ENCODE measurements at regions not wholly inside any gene's neighbourhood (a gene's known extent, or its start where the extent isn't known, plus 50 kb on each side); places are given as distances from the start of the nearest gene placed in this dataset.

GRCh38 chr6:53210811-53211210 lies 62.2 kb upstream of the GCM1 start:
- TF ChIP-seq CTCF (IDR thresholded peaks at IDR 0.05 in 2 of 3, conservative IDR thresholded peaks at IDR 0.05 in 1 of 3; ENCODE audit: control insufficient read depth in 2 of 3, extremely low read depth in 1 of 3, insufficient read depth in 1 of 3, low read depth in 3 of 3, low read length in 3 of 3) (no peak), FOXK2 (IDR thresholded peaks at IDR 0.05) (no peak), ZNF274 (IDR thresholded peaks at IDR 0.05; ENCODE audit: insufficient read depth, insufficient read length) (no peak), MEF2B (IDR thresholded peaks at IDR 0.05; ENCODE audit: partially characterized antibody, poor library complexity, severe bottlenecking) (no peak), MYC (IDR thresholded peaks at IDR 0.05; ENCODE audit: insufficient read depth, insufficient read length, insufficient replicate concordance, low read length, severe bottlenecking) (no peak), ZNF384 (IDR thresholded peaks at IDR 0.05; ENCODE audit: borderline replicate concordance, low read depth, low read length) (no peak), SIX5 (IDR thresholded peaks at IDR 0.05; ENCODE audit: low read depth, low read length, severe bottlenecking) (no peak), JUNB (IDR thresholded peaks at IDR 0.05) (no peak)
- TF ChIP-seq, protein P1, sequence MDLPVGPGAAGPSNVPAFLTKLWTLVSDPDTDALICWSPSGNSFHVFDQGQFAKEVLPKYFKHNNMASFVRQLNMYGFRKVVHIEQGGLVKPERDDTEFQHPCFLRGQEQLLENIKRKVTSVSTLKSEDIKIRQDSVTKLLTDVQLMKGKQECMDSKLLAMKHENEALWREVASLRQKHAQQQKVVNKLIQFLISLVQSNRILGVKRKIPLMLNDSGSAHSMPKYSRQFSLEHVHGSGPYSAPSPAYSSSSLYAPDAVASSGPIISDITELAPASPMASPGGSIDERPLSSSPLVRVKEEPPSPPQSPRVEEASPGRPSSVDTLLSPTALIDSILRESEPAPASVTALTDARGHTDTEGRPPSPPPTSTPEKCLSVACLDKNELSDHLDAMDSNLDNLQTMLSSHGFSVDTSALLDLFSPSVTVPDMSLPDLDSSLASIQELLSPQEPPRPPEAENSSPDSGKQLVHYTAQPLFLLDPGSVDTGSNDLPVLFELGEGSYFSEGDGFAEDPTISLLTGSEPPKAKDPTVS (IDR thresholded peaks at IDR 0.05; ENCODE audit: low read depth, low read length), result no peak
- TF ChIP-seq, protein P2, sequence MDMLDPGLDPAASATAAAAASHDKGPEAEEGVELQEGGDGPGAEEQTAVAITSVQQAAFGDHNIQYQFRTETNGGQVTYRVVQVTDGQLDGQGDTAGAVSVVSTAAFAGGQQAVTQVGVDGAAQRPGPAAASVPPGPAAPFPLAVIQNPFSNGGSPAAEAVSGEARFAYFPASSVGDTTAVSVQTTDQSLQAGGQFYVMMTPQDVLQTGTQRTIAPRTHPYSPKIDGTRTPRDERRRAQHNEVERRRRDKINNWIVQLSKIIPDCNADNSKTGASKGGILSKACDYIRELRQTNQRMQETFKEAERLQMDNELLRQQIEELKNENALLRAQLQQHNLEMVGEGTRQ (IDR thresholded peaks at IDR 0.05; ENCODE audit: borderline replicate concordance, low read depth, low read length), result no peak

All from GM12878 (cell line).